ENCODE measurements at regions not wholly inside any gene's neighbourhood (a gene's known extent, or its start where the extent isn't known, plus 50 kb on each side); places are given as distances from the start of the nearest gene placed in this dataset.
A peak's percentile ranks its signal among the peaks of the same experiment; 100 is the strongest.

GRCh38 chr2:42957861-42958301 is 165.5 kb upstream of the HAAO start:
- Histone ChIP-seq H3K79me2 (ENCODE audit: insufficient read depth, low read length) (no peaks in the 10 kb centered on the region), H3K4me1 (ENCODE audit: insufficient read depth, low read length, poor library complexity, severe bottlenecking) (peaks cover 57% of the 10 kb centered on the region), H3K4me3 (ENCODE audit: low read length, poor library complexity, severe bottlenecking) (no peak overlapping the region), H3K9ac (ENCODE audit: low read depth, low read length, poor library complexity, severe bottlenecking) (no peak overlapping the region), H3K9me3 (ENCODE audit: insufficient read depth, low read depth, low read length) (no peaks in the 10 kb centered on the region), H3K4me2 (ENCODE audit: low read depth, low read length, poor library complexity, severe bottlenecking) (no peak overlapping the region), H3K9me2 (replicated peaks; ENCODE audit: low read depth, low read length) (no peaks in the 10 kb centered on the region), H3K27me3 (ENCODE audit: insufficient read depth, low read length, poor library complexity, severe bottlenecking) (no peaks in the 10 kb centered on the region), H3F3A (ENCODE audit: low read depth) (no peaks in the 10 kb centered on the region), H3K36me3 (ENCODE audit: insufficient read depth, low read length) (no peaks in the 10 kb centered on the region), H4K20me1 (ENCODE audit: insufficient read depth, low read length, poor library complexity, severe bottlenecking) (no peaks in the 10 kb centered on the region), H2AFZ (ENCODE audit: low read length) (no peak overlapping the region)
- TF ChIP-seq EZH2phosphoT487 (IDR thresholded peaks at IDR 0.05; ENCODE audit: borderline replicate concordance), result no peak
- TF ChIP-seq CTCF (conservative IDR thresholded peaks at IDR 0.05; ENCODE audit: low read length), result no peak

- no peak overlapping the region for H3K4me3 ChIP-seq (ENCODE audit: low read length, poor library complexity, severe bottlenecking)
- peaks cover 56% of the 10 kb centered on the region for H3K4me1 ChIP-seq (ENCODE audit: insufficient read depth, low read length, poor library complexity, severe bottlenecking)
- H3K9me3 ChIP-seq (ENCODE audit: insufficient read depth, low read depth, low read length), result no peaks in the 10 kb centered on the region
- no peaks in the 10 kb centered on the region for H3K79me2 ChIP-seq (ENCODE audit: insufficient read depth, low read length)
- TF ChIP-seq CTCF (conservative IDR thresholded peaks at IDR 0.05; ENCODE audit: low read length), result no peak
- no peak for TF ChIP-seq EZH2phosphoT487 (IDR thresholded peaks at IDR 0.05; ENCODE audit: borderline replicate concordance)
- H3K36me3 ChIP-seq (ENCODE audit: insufficient read depth, low read length), result no peaks in the 10 kb centered on the region
- no peaks in the 10 kb centered on the region for H3K9me2 ChIP-seq (replicated peaks; ENCODE audit: low read depth, low read length)
- no peaks in the 10 kb centered on the region for H4K20me1 ChIP-seq (ENCODE audit: insufficient read depth, low read length, poor library complexity, severe bottlenecking)
- no peak overlapping the region for H3K4me2 ChIP-seq (ENCODE audit: low read depth, low read length, poor library complexity, severe bottlenecking)
- no peak overlapping the region for H2AFZ ChIP-seq (ENCODE audit: low read length)
- no peak overlapping the region for H3K9ac ChIP-seq (ENCODE audit: low read depth, low read length, poor library complexity, severe bottlenecking)
- H3K27me3 ChIP-seq (ENCODE audit: insufficient read depth, low read length, poor library complexity, severe bottlenecking), result no peaks in the 10 kb centered on the region
- no peaks in the 10 kb centered on the region for H3F3A ChIP-seq (ENCODE audit: low read depth)
Measured at GRCh38 chr2:42957109-42957860, 164.9 kb upstream of the HAAO start.

GRCh38 chr2:42954227-42954962 is 162.0 kb upstream of the HAAO start:
- Histone ChIP-seq H3K9ac (ENCODE audit: low read depth, low read length, poor library complexity, severe bottlenecking) (peak overlapping the region; percentile 25), H3F3A (ENCODE audit: low read depth) (no peaks in the 10 kb centered on the region), H2AFZ (ENCODE audit: low read length) (no peak overlapping the region), H3K4me2 (ENCODE audit: low read depth, low read length, poor library complexity, severe bottlenecking) (no peak overlapping the region), H3K36me3 (ENCODE audit: insufficient read depth, low read length) (no peaks in the 10 kb centered on the region), H3K27me3 (ENCODE audit: insufficient read depth, low read length, poor library complexity, severe bottlenecking) (no peaks in the 10 kb centered on the region), H3K9me2 (replicated peaks; ENCODE audit: low read depth, low read length) (no peaks in the 10 kb centered on the region), H4K20me1 (ENCODE audit: insufficient read depth, low read length, poor library complexity, severe bottlenecking) (no peaks in the 10 kb centered on the region), H3K4me3 (ENCODE audit: low read length, poor library complexity, severe bottlenecking) (no peak overlapping the region), H3K9me3 (ENCODE audit: insufficient read depth, low read depth, low read length) (no peaks in the 10 kb centered on the region), H3K4me1 (ENCODE audit: insufficient read depth, low read length, poor library complexity, severe bottlenecking) (peaks cover 50% of the 10 kb centered on the region), H3K79me2 (ENCODE audit: insufficient read depth, low read length) (no peaks in the 10 kb centered on the region)
- TF ChIP-seq EZH2phosphoT487 (IDR thresholded peaks at IDR 0.05; ENCODE audit: borderline replicate concordance) (no peak), CTCF (conservative IDR thresholded peaks at IDR 0.05; ENCODE audit: low read length) (no peak)

Data from Loucy (cell line).